ENCODE measurements at regions not wholly inside any gene's neighbourhood (a gene's known extent, or its start where the extent isn't known, plus 50 kb on each side); places are given as distances from the start of the nearest gene placed in this dataset.

DNA sequence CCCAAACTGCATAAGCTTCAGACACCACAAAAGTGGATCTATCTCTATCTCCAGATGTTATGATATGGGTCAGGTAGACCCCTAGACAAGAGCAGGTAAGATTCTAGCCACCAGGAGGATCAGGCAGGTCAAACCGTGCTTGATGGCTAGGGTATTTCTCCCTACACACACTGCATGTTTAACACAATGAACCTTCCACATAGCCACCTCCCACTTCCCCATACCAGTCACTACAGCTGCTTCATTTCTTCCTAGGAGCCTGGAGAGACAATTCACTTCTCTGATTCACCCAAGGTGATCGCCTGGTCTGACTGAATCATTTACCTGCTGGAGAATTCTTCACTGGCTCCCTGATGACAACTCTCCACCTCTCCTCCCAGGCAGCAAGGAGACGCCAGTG, 66.0 kb upstream of the MYCN start:
- no peak for TF ChIP-seq CTCF (IDR thresholded peaks at IDR 0.05; ENCODE audit: low read length, missing control alignments)
- no peak for DNase-seq (ENCODE audit: low read depth)

GRCh38 chr2:15874854-15875804, 65.2 kb upstream of the MYCN start:
- DNase-seq (ENCODE audit: low read depth): no peak
- no peak overlapping the region for H3K4me3 ChIP-seq (replicated peaks; ENCODE audit: low read depth, low read length)
- no peak for TF ChIP-seq CTCF (IDR thresholded peaks at IDR 0.05; ENCODE audit: low read length, missing control alignments)

More for the DNA sequence above, 66.0 kb upstream of the MYCN start:
- no peak overlapping the region for H3K4me3 ChIP-seq (replicated peaks; ENCODE audit: low read depth, low read length)

DNA sequence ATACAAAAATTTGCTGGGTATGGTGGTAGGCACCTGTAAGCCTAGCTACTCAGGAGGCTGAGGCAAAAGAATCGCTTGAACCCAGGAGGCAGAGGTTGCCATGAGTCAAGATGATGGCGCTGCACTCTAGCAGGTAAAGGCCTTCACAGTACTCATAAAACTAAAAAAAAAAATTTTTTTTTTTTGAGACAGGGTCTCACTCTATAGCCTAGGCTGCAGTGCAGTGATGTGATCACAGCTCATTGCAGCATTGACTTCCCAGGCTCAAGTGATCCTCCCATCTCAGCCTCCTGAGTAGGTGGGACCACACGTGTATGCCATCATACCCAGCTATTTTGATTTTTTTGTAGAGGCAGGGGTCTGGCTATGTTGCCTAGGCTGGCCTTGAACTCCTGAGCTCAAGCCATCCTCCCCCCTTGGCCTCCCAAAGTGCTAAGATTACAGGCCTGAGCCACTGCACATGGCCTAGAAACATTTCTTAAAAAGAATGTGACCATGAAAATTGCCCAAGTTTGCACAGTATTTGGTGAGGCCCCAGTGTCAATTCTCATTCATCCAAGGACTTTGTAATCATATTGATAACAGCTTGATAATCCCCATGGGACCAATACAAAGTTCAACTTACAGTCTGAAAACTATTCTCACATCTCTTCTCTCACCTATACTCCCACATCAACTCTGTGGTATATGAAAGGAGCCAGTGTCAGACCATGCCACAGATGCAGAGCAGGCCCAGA, 64.2 kb upstream of the MYCN start:
- no peak for DNase-seq (ENCODE audit: low read depth)
- no peak for TF ChIP-seq CTCF (IDR thresholded peaks at IDR 0.05; ENCODE audit: low read length, missing control alignments)
- no peak overlapping the region for H3K4me3 ChIP-seq (replicated peaks; ENCODE audit: low read depth, low read length)

GRCh38 chr2:15880226-15881119, 59.9 kb upstream of the MYCN start:
- no peak overlapping the region for H3K4me3 ChIP-seq (replicated peaks; ENCODE audit: low read depth, low read length)
- TF ChIP-seq CTCF (IDR thresholded peaks at IDR 0.05; ENCODE audit: low read length, missing control alignments): no peak
- no peak for DNase-seq (ENCODE audit: low read depth)

DNA sequence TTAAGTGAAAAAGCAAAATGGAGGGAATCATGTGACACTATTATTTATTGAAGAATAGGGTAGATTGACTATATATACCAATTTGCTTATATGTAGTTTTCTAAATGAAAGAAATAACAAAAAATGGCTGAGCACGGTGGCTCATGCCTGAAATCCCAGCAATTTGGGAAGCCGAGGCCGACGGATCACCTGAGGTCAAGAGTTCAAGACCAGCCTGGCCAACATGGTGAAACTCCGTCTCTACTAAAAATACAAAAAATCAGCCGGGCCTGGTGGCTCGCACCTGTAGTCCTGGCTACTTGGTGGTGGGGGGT, 59.3 kb upstream of the MYCN start:
- DNase-seq (ENCODE audit: low read depth): no peak
- TF ChIP-seq CTCF (IDR thresholded peaks at IDR 0.05; ENCODE audit: low read length, missing control alignments): no peak
- H3K4me3 ChIP-seq (replicated peaks; ENCODE audit: low read depth, low read length): no peak overlapping the region

- DNase-seq (ENCODE audit: low read depth): no peak
- no peak for TF ChIP-seq CTCF (IDR thresholded peaks at IDR 0.05; ENCODE audit: low read length, missing control alignments)
Measured at GRCh38 chr2:15881676-15882075, 58.7 kb upstream of the MYCN start.

More at GRCh38 chr2:15881676-15882075, 58.7 kb upstream of the MYCN start:
- no peak overlapping the region for H3K4me3 ChIP-seq (replicated peaks; ENCODE audit: low read depth, low read length)
